WTC11 (cell line): ENCODE measurements at regions not wholly inside any gene's neighbourhood (a gene's known extent, or its start where the extent isn't known, plus 50 kb on each side); places are given as distances from the start of the nearest gene placed in this dataset.

Experiments
- ATAC-seq: fragments of 200-7000 bp; cut with Tn5 transposase; 2 replicates; pipeline ENCODE4 v1.10.0; 2021; ENCODE audit warnings: mild to moderate bottlenecking, moderate library complexity
- CTCF ChIA-PET: fragments of 300-600 bp; sonication (Branson Sonifier 250); formaldehyde crosslinking; loops from one replicate; lab custom pipeline; 2021; ENCODE audit warnings: antibody characterized with exemption; lab: Charles Lee
- POLR2A ChIA-PET: fragments of 350-600 bp; sonication (Branson Sonifier 250); formaldehyde crosslinking; loops from one replicate; lab custom pipeline; 2021; ENCODE audit warnings: antibody characterized with exemption; lab: Charles Lee
- DNase-seq: peaks from one replicate; pipeline ENCODE4 v3.0.0; 2021; ENCODE audit warnings: low spot score
- H3K27ac Mint-ChIP-seq: 2 replicates; pipeline ENCODE4 v1.8.0; 2021; ENCODE audit warnings: mixed read lengths
- H3K27me3 Mint-ChIP-seq: 2 replicates; pipeline ENCODE4 v1.8.0; 2021; ENCODE audit warnings: low read depth, mild to moderate bottlenecking, moderate library complexity, mixed read lengths
- H3K36me3 Mint-ChIP-seq: 2 replicates; pipeline ENCODE4 v1.8.0; 2021; ENCODE audit warnings: mixed read lengths
- H3K4me1 Mint-ChIP-seq: 2 replicates; pipeline ENCODE4 v1.8.0; 2022; ENCODE audit warnings: mixed read lengths
- H3K4me3 Mint-ChIP-seq: 2 replicates; pipeline ENCODE4 v1.8.0; 2021; ENCODE audit warnings: mild to moderate bottlenecking, moderate library complexity, mixed read lengths
- H3K9me3 Mint-ChIP-seq: 2 replicates; pipeline ENCODE4 v1.8.0; 2021; ENCODE audit warnings: mixed read lengths
- ELF4 ChIP-seq: sonication (generic); formaldehyde crosslinking; IDR thresholded peaks from 2 replicates; pipeline ENCODE4 v1.8.1; 2022; ENCODE audit warnings: low read depth, mild to moderate bottlenecking, moderate library complexity, missing genetic modification reagents
- HMGA2 ChIP-seq: fragments of 250-450 bp; sonication (Bioruptor Pico); IDR thresholded peaks from 2 replicates; pipeline ENCODE4 v1.4.0; 2021; ENCODE audit warnings: mild to moderate bottlenecking, moderate library complexity
- IRF2 ChIP-seq: sonication (generic); formaldehyde crosslinking; IDR thresholded peaks from 2 replicates; pipeline ENCODE4 v1.8.0; 2022; ENCODE audit warnings: low read depth, missing genetic modification reagents, borderline replicate concordance
- JAZF1 ChIP-seq: fragments of 250-450 bp; sonication (Bioruptor Pico); IDR thresholded peaks from 2 replicates; pipeline ENCODE4 v1.9.0; 2021; ENCODE audit warnings: moderate library complexity, mild to moderate bottlenecking, inconsistent platforms
- MXD4 ChIP-seq: fragments of 250-450 bp; sonication (Bioruptor Pico); IDR thresholded peaks from 2 replicates; pipeline ENCODE4 v1.8.0; 2021; ENCODE audit warnings: mild to moderate bottlenecking, moderate library complexity, borderline replicate concordance
- NR2C2 ChIP-seq: sonication (generic); formaldehyde crosslinking; IDR thresholded peaks from 2 replicates; pipeline ENCODE4 v1.8.0; 2022; ENCODE audit warnings: mild to moderate bottlenecking, missing genetic modification reagents
- OVOL2 ChIP-seq: fragments of 250-450 bp; sonication (Bioruptor Pico); IDR thresholded peaks from 2 replicates; pipeline ENCODE4 v1.9.0; 2021; ENCODE audit warnings: mild to moderate bottlenecking, borderline replicate concordance
- PRRX2 ChIP-seq: fragments of 250-450 bp; sonication (Bioruptor Pico); IDR thresholded peaks from 2 replicates; pipeline ENCODE4 v1.8.0; 2021; ENCODE audit warnings: mild to moderate bottlenecking
- RELA ChIP-seq: sonication (generic); formaldehyde crosslinking; IDR thresholded peaks from 2 replicates; pipeline ENCODE4 v1.8.1; 2022; ENCODE audit warnings: missing genetic modification reagents, mild to moderate bottlenecking, borderline replicate concordance
- TP53 ChIP-seq: sonication (generic); formaldehyde crosslinking; IDR thresholded peaks from 2 replicates; pipeline ENCODE4 v1.8.1; 2023; ENCODE audit warnings: mild to moderate bottlenecking, missing genetic modification reagents
- ZNF232 ChIP-seq: sonication (generic); formaldehyde crosslinking; IDR thresholded peaks from 2 replicates; pipeline ENCODE4 v1.8.0; 2022; ENCODE audit warnings: mild to moderate bottlenecking, missing genetic modification reagents
- ZNF263 ChIP-seq: sonication (generic); formaldehyde crosslinking; IDR thresholded peaks from 2 replicates; pipeline ENCODE4 v1.8.1; 2022; ENCODE audit warnings: low read depth, mild to moderate bottlenecking, moderate library complexity, missing genetic modification reagents
- ZNF671 ChIP-seq: fragments of 250-450 bp; sonication (Bioruptor Pico); IDR thresholded peaks from 2 replicates; pipeline ENCODE4 v1.8.0; 2021; ENCODE audit warnings: mild to moderate bottlenecking
- TF ChIP-seq, protein P1 (sequence below): sonication (generic); formaldehyde crosslinking; IDR thresholded peaks from 2 replicates; pipeline ENCODE4 v1.8.0; 2022; ENCODE audit warnings: mild to moderate bottlenecking, missing genetic modification reagents
- TF ChIP-seq, protein P2 (sequence below): sonication (generic); formaldehyde crosslinking; IDR thresholded peaks from 2 replicates; pipeline ENCODE4 v1.8.1; 2023; ENCODE audit warnings: mild to moderate bottlenecking, missing genetic modification reagents
- TF ChIP-seq, protein P3 (sequence below): sonication (generic); formaldehyde crosslinking; IDR thresholded peaks from 2 replicates; pipeline ENCODE4 v1.8.1; 2022; ENCODE audit warnings: mild to moderate bottlenecking, missing genetic modification reagents, moderate library complexity, borderline replicate concordance
- TF ChIP-seq, protein P4 (sequence below): fragments of 250-450 bp; sonication (Bioruptor Pico); IDR thresholded peaks from 2 replicates; pipeline ENCODE4 v1.9.0; 2021; ENCODE audit warnings: moderate library complexity, mild to moderate bottlenecking, inconsistent platforms, borderline replicate concordance
- TF ChIP-seq, protein P5 (sequence below): sonication (generic); formaldehyde crosslinking; IDR thresholded peaks from 2 replicates; pipeline ENCODE4 v1.8.0; 2023; ENCODE audit warnings: mild to moderate bottlenecking, missing genetic modification reagents
- TF ChIP-seq, protein P6 (sequence below): sonication (generic); formaldehyde crosslinking; conservative IDR thresholded peaks from 2 replicates; pipeline ENCODE4 v1.8.1; 2022; ENCODE audit warnings: mild to moderate bottlenecking, missing genetic modification reagents
- TF ChIP-seq, protein P7 (sequence below): sonication (generic); formaldehyde crosslinking; IDR thresholded peaks from 2 replicates; pipeline ENCODE4 v1.8.1; 2023; ENCODE audit warnings: mild to moderate bottlenecking, missing genetic modification reagents, borderline replicate concordance
- TF ChIP-seq, protein P8 (sequence below): fragments of 250-450 bp; sonication (Bioruptor Pico); IDR thresholded peaks from 2 replicates; pipeline ENCODE4 v2.1.2; 2022; ENCODE audit warnings: mild to moderate bottlenecking, moderate library complexity
- TF ChIP-seq, protein P9 (sequence below): sonication (generic); formaldehyde crosslinking; IDR thresholded peaks from 2 replicates; pipeline ENCODE4 v1.8.0; 2022; ENCODE audit warnings: mild to moderate bottlenecking, missing genetic modification reagents

DNA sequence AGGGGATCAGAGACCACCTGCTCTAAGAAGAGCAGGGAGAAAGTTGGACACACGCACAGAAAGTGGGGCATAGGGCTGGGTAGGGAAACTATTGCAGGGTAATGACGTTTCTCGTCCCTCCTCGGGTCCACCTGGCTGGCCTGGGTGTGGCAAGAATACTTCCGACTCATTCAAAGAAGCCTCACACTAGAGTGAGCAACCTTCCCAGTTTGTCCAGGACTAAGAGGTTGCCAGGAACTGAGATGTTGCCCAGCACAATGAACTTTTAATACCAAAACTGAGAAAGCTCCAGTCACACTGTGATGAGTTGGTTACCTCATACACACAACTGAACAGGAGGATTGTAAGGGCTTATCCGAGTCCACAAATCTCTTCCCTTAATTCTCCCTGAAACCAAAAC is 74.5 kb upstream of the ADGRF1 start (continued):
- TF ChIP-seq MXD4 (CRISPR knock-in tag) (no peak), PRRX2 (CRISPR knock-in tag) (no peak), TP53 (CRISPR knock-in tag) (no peak), ELF4 (CRISPR knock-in tag) (no peak), ZNF263 (no peak), HMGA2 (CRISPR knock-in tag) (no peak), ZNF671 (CRISPR knock-in tag) (no peak)
- TF ChIP-seq, protein P1, sequence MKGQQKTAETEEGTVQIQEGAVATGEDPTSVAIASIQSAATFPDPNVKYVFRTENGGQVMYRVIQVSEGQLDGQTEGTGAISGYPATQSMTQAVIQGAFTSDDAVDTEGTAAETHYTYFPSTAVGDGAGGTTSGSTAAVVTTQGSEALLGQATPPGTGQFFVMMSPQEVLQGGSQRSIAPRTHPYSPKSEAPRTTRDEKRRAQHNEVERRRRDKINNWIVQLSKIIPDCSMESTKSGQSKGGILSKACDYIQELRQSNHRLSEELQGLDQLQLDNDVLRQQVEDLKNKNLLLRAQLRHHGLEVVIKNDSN, result no peak
- TF ChIP-seq, protein P2, sequence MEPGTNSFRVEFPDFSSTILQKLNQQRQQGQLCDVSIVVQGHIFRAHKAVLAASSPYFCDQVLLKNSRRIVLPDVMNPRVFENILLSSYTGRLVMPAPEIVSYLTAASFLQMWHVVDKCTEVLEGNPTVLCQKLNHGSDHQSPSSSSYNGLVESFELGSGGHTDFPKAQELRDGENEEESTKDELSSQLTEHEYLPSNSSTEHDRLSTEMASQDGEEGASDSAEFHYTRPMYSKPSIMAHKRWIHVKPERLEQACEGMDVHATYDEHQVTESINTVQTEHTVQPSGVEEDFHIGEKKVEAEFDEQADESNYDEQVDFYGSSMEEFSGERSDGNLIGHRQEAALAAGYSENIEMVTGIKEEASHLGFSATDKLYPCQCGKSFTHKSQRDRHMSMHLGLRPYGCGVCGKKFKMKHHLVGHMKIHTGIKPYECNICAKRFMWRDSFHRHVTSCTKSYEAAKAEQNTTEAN (CRISPR knock-in tag), result no peak
- TF ChIP-seq, protein P3, sequence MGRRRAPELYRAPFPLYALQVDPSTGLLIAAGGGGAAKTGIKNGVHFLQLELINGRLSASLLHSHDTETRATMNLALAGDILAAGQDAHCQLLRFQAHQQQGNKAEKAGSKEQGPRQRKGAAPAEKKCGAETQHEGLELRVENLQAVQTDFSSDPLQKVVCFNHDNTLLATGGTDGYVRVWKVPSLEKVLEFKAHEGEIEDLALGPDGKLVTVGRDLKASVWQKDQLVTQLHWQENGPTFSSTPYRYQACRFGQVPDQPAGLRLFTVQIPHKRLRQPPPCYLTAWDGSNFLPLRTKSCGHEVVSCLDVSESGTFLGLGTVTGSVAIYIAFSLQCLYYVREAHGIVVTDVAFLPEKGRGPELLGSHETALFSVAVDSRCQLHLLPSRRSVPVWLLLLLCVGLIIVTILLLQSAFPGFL, result no peak

DNA sequence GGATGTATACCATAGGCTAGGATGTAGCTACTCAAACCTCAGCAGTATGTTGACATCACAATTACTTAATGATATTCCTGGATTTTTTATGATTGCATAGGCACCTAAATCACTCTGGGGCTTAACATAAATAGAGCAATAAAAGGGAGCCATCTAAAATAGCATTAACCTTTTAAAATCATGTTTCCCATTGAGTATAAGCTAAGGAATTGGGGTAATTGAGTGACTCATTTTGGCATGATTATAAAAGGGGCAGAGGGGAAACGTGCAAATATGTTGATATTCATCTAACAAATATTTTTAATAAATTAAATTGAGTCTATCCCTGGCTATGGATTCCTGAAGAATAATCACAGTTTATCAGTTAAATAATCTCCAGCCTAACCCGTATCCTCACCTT is 74.0 kb upstream of the ADGRF1 start:
- Mint-ChIP-seq H3K27ac (no peak overlapping the region), H3K27me3 (no peaks in the 10 kb centered on the region), H3K4me1 (peaks cover 13% of the 10 kb centered on the region), H3K4me3 (no peak overlapping the region), H3K9me3 (no peaks in the 10 kb centered on the region), H3K36me3 (no peaks in the 10 kb centered on the region)
- ChIA-PET POLR2A (no interaction called here), CTCF (no interaction called here)
- no peak for ATAC-seq
- DNase-seq, result no peak
- TF ChIP-seq ZNF232 (CRISPR knock-in tag) (no peak), OVOL2 (CRISPR knock-in tag) (no peak), JAZF1 (CRISPR knock-in tag) (no peak), NR2C2 (CRISPR knock-in tag) (no peak), IRF2 (CRISPR knock-in tag) (no peak), RELA (CRISPR knock-in tag) (no peak)
- TF ChIP-seq, protein P4, sequence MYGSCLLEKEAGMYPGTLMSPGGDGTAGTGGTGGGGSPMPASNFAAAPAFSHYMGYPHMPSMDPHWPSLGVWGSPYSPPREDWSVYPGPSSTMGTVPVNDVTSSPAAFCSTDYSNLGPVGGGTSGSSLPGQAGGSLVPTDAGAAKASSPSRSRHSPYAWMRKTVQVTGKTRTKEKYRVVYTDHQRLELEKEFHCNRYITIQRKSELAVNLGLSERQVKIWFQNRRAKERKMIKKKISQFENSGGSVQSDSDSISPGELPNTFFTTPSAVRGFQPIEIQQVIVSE, result no peak
- TF ChIP-seq, protein P3, result no peak
- TF ChIP-seq, protein P5, sequence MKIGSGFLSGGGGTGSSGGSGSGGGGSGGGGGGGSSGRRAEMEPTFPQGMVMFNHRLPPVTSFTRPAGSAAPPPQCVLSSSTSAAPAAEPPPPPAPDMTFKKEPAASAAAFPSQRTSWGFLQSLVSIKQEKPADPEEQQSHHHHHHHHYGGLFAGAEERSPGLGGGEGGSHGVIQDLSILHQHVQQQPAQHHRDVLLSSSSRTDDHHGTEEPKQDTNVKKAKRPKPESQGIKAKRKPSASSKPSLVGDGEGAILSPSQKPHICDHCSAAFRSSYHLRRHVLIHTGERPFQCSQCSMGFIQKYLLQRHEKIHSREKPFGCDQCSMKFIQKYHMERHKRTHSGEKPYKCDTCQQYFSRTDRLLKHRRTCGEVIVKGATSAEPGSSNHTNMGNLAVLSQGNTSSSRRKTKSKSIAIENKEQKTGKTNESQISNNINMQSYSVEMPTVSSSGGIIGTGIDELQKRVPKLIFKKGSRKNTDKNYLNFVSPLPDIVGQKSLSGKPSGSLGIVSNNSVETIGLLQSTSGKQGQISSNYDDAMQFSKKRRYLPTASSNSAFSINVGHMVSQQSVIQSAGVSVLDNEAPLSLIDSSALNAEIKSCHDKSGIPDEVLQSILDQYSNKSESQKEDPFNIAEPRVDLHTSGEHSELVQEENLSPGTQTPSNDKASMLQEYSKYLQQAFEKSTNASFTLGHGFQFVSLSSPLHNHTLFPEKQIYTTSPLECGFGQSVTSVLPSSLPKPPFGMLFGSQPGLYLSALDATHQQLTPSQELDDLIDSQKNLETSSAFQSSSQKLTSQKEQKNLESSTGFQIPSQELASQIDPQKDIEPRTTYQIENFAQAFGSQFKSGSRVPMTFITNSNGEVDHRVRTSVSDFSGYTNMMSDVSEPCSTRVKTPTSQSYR, result no peak
- TF ChIP-seq, protein P6, sequence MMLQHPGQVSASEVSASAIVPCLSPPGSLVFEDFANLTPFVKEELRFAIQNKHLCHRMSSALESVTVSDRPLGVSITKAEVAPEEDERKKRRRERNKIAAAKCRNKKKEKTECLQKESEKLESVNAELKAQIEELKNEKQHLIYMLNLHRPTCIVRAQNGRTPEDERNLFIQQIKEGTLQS (CRISPR knock-in tag), result no peak
- TF ChIP-seq, protein P7, sequence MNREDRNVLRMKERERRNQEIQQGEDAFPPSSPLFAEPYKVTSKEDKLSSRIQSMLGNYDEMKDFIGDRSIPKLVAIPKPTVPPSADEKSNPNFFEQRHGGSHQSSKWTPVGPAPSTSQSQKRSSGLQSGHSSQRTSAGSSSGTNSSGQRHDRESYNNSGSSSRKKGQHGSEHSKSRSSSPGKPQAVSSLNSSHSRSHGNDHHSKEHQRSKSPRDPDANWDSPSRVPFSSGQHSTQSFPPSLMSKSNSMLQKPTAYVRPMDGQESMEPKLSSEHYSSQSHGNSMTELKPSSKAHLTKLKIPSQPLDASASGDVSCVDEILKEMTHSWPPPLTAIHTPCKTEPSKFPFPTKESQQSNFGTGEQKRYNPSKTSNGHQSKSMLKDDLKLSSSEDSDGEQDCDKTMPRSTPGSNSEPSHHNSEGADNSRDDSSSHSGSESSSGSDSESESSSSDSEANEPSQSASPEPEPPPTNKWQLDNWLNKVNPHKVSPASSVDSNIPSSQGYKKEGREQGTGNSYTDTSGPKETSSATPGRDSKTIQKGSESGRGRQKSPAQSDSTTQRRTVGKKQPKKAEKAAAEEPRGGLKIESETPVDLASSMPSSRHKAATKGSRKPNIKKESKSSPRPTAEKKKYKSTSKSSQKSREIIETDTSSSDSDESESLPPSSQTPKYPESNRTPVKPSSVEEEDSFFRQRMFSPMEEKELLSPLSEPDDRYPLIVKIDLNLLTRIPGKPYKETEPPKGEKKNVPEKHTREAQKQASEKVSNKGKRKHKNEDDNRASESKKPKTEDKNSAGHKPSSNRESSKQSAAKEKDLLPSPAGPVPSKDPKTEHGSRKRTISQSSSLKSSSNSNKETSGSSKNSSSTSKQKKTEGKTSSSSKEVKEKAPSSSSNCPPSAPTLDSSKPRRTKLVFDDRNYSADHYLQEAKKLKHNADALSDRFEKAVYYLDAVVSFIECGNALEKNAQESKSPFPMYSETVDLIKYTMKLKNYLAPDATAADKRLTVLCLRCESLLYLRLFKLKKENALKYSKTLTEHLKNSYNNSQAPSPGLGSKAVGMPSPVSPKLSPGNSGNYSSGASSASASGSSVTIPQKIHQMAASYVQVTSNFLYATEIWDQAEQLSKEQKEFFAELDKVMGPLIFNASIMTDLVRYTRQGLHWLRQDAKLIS (CRISPR knock-in tag), result no peak
- TF ChIP-seq, protein P8, sequence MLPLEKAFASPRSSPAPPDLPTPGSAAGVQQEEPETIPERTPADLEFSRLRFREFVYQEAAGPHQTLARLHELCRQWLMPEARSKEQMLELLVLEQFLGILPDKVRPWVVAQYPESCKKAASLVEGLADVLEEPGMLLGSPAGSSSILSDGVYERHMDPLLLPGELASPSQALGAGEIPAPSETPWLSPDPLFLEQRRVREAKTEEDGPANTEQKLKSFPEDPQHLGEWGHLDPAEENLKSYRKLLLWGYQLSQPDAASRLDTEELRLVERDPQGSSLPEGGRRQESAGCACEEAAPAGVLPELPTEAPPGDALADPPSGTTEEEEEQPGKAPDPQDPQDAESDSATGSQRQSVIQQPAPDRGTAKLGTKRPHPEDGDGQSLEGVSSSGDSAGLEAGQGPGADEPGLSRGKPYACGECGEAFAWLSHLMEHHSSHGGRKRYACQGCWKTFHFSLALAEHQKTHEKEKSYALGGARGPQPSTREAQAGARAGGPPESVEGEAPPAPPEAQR, result no peak
- TF ChIP-seq, protein P9, sequence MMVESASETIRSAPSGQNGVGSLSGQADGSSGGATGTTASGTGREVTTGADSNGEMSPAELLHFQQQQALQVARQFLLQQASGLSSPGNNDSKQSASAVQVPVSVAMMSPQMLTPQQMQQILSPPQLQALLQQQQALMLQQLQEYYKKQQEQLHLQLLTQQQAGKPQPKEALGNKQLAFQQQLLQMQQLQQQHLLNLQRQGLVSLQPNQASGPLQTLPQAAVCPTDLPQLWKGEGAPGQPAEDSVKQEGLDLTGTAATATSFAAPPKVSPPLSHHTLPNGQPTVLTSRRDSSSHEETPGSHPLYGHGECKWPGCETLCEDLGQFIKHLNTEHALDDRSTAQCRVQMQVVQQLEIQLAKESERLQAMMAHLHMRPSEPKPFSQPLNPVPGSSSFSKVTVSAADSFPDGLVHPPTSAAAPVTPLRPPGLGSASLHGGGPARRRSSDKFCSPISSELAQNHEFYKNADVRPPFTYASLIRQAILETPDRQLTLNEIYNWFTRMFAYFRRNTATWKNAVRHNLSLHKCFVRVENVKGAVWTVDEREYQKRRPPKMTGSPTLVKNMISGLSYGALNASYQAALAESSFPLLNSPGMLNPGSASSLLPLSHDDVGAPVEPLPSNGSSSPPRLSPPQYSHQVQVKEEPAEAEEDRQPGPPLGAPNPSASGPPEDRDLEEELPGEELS (CRISPR knock-in tag), result no peak
